GM23338 (cell line): ENCODE measurements at regions not wholly inside any gene's neighbourhood (a gene's known extent, or its start where the extent isn't known, plus 50 kb on each side); places are given as distances from the start of the nearest gene placed in this dataset.

ENCODE experiments used
- ATAC-seq: fragments of 200-7000 bp; cut with Tn5 transposase; 3 replicates; pipeline ENCODE4 v1.9.1; 2020
- DNase-seq: peaks from one replicate; pipeline ENCODE4 v3.0.0-alpha.2; 2015; ENCODE audit warnings: low spot score
- H2AFZ ChIP-seq: fragments of 200-600 bp; sonication (generic); 2 replicates; pipeline ENCODE4 v1.8.0; 2016; ENCODE audit warnings: antibody characterized with exemption, mild to moderate bottlenecking, moderate library complexity
- H3F3A ChIP-seq: fragments of 200-600 bp; sonication (generic); replicated peaks from 2 replicates; pipeline ENCODE4 v1.8.0; 2017; ENCODE audit warnings: antibody characterized with exemption, mixed run types, low read depth
- H3K27ac ChIP-seq: fragments of 200-600 bp; sonication (generic); 2 replicates; pipeline ENCODE4 v1.6.1; 2016; ENCODE audit warnings: low read depth
- H3K27me3 ChIP-seq: fragments of 200-600 bp; sonication (generic); 2 replicates; pipeline ENCODE4 v1.8.0; 2016; ENCODE audit warnings: mild to moderate bottlenecking, mixed run types, moderate library complexity; ENCODE audit not compliant: insufficient read depth
- H3K36me3 ChIP-seq: fragments of 200-600 bp; sonication (generic); 2 replicates; pipeline ENCODE4 v1.8.0; 2016; ENCODE audit warnings: mild to moderate bottlenecking; ENCODE audit not compliant: insufficient read depth
- H3K4me1 ChIP-seq: fragments of 200-600 bp; sonication (generic); 2 replicates; pipeline ENCODE4 v1.8.0; 2016; ENCODE audit warnings: mild to moderate bottlenecking, moderate library complexity; ENCODE audit not compliant: insufficient read depth
- H3K4me2 ChIP-seq: fragments of 200-600 bp; sonication (generic); 2 replicates; pipeline ENCODE4 v1.7.1; 2017; ENCODE audit warnings: mixed run types
- H3K4me3 ChIP-seq: fragments of 200-600 bp; sonication (generic); 2 replicates; pipeline ENCODE4 v1.6.1; 2016; ENCODE audit warnings: mixed run types
- H3K79me2 ChIP-seq: fragments of 200-600 bp; sonication (generic); replicated peaks from 2 replicates; pipeline ENCODE4 v1.8.0; 2017; ENCODE audit warnings: mild to moderate bottlenecking; ENCODE audit not compliant: insufficient read depth
- H3K9me2 ChIP-seq: fragments of 200-600 bp; sonication (generic); 2 replicates; pipeline ENCODE4 v1.8.0; 2017; ENCODE audit not compliant: insufficient read depth
- H4K20me1 ChIP-seq: fragments of 200-600 bp; sonication (generic); replicated peaks from 2 replicates; pipeline ENCODE4 v1.8.0; 2017; ENCODE audit warnings: mild to moderate bottlenecking; ENCODE audit not compliant: insufficient read depth
- H3K27ac Mint-ChIP-seq: 2 replicates; pipeline ENCODE4 v1.8.0; 2020; ENCODE audit warnings: inconsistent platforms, mild to moderate bottlenecking, moderate library complexity, mixed read lengths
- H3K27me3 Mint-ChIP-seq: 3 replicates; pipeline ENCODE4 v1.8.0; 2022; ENCODE audit warnings: low read depth, mild to moderate bottlenecking, moderate library complexity, mixed read lengths, inconsistent platforms; ENCODE audit not compliant: insufficient read depth, poor library complexity
- H3K36me3 Mint-ChIP-seq: 3 replicates; pipeline ENCODE4 v1.8.0; 2021; ENCODE audit warnings: low read depth, mild to moderate bottlenecking, inconsistent platforms, moderate library complexity, mixed read lengths
- H3K4me1 Mint-ChIP-seq: 3 replicates; pipeline ENCODE4 v1.8.0; 2020; ENCODE audit warnings: mild to moderate bottlenecking, inconsistent platforms, mixed read lengths
- H3K4me3 Mint-ChIP-seq: 3 replicates; pipeline ENCODE4 v1.8.0; 2021; ENCODE audit warnings: moderate library complexity, mild to moderate bottlenecking, inconsistent platforms, mixed read lengths
- H3K9me3 Mint-ChIP-seq: 3 replicates; pipeline ENCODE4 v1.8.0; 2020; ENCODE audit warnings: moderate library complexity, mild to moderate bottlenecking, inconsistent platforms, mixed read lengths
- CREB1 ChIP-seq: fragments of 250-450 bp; sonication (Bioruptor Pico); IDR thresholded peaks from 2 replicates; pipeline ENCODE4 v1.5.0; 2020; ENCODE audit warnings: low read depth, mild to moderate bottlenecking, moderate library complexity
- EZH2phosphoT487 ChIP-seq: fragments of 200-600 bp; sonication (generic); IDR thresholded peaks from one replicate; pipeline ENCODE4 v1.8.1; 2018; ENCODE audit warnings: antibody characterized with exemption; ENCODE audit not compliant: unreplicated experiment
- JUNB ChIP-seq: IDR thresholded peaks from one replicate; pipeline ENCODE4 v1.6.1; 2016; ENCODE audit warnings: antibody characterized with exemption; ENCODE audit not compliant: unreplicated experiment
- ZNF114 ChIP-seq: fragments of 250-450 bp; sonication (Bioruptor Pico); IDR thresholded peaks from 2 replicates; pipeline ENCODE4 v1.5.0; 2020; ENCODE audit warnings: mild to moderate bottlenecking, moderate library complexity
- TF ChIP-seq, protein P1 (sequence below): IDR thresholded peaks from one replicate; pipeline ENCODE4 v1.6.1; 2018; ENCODE audit warnings: antibody characterized with exemption; ENCODE audit not compliant: unreplicated experiment
- TF ChIP-seq, protein P2 (sequence below), 2 experiments: fragments of 200-600 bp in 1 of 2; sonication (generic) in 1 of 2; conservative IDR thresholded peaks; 2 replicates each; pipeline versions ENCODE4 v1.5.1 to v1.6.1; 2016 to 2017; ENCODE audit warnings: antibody characterized with exemption in 2 of 2, low read depth in 2 of 2, mild to moderate bottlenecking in 2 of 2, moderate library complexity in 1 of 2
- TF ChIP-seq, protein P3 (sequence below): IDR thresholded peaks from 2 replicates; pipeline ENCODE4 v1.6.1; 2016; ENCODE audit warnings: antibody characterized with exemption
- TF ChIP-seq, protein P4 (sequence below): fragments of 250-450 bp; sonication (Bioruptor Pico); IDR thresholded peaks from 2 replicates; pipeline ENCODE4 v1.5.0; 2020; ENCODE audit warnings: mild to moderate bottlenecking, moderate library complexity

DNA sequence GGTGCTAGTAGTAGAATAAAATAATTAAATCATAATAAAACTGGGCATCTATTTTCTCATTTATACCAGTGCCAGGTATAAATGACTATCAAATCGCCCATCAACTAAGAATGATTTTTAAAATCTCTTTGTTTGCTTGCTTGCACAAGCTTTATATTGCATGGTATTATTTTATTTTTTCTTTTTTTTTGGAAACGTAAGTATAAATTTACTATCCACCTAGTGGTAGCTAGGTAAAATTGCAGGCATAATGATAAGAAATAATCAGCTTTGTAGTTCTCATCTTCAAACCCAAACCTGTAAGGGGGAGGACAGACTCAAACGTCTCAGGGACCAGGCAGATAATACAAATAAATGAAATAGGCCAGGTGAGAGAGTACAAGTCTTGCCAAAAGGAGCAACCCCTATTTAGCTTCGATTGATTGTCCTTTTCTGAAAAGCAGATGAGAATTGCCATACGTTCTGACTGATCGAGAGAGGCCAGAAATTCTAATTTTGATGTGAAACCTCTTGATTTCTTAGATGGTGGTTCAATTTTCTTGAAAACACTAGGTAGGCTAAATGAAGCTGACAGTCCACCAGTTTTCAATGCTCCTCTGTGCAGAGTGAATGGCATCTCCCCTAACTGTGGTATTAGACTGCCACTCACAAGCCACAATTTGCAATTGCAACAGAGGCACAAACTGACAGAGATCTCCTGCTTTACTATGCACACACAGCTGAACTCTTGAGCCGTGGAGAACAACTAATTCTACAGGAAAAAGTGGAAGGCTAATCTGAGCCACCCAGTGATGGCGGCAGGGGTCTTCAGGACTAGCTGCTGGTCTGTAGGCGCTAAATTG lies 189.3 kb downstream of the DACT1 start:
- H3K27ac Mint-ChIP-seq = no peak overlapping the region
- peaks cover 6% of the 10 kb centered on the region for H3K27me3 Mint-ChIP-seq
- Histone ChIP-seq H3K4me2 (no peak overlapping the region), H3K36me3 (no peaks in the 10 kb centered on the region), H2AFZ (no peak overlapping the region), H4K20me1 (no peaks in the 10 kb centered on the region), H3K27ac (no peak overlapping the region), H3K27me3 (no peaks in the 10 kb centered on the region), H3K4me1 (no peaks in the 10 kb centered on the region; the same call in 1 of the 2 replicates), H3K79me2 (no peaks in the 10 kb centered on the region), H3F3A (no peaks in the 10 kb centered on the region), H3K4me3 (no peak overlapping the region), H3K9me2 (no peaks in the 10 kb centered on the region)
- no peak for ATAC-seq
- DNase-seq = peak; percentile 36
- H3K36me3 Mint-ChIP-seq = peaks cover 6% of the 10 kb centered on the region; the same call in 1 of the 3 replicates
- H3K4me1 Mint-ChIP-seq = peaks cover 4% of the 10 kb centered on the region; the same call in 2 of the 3 replicates
- TF ChIP-seq, protein P1, sequence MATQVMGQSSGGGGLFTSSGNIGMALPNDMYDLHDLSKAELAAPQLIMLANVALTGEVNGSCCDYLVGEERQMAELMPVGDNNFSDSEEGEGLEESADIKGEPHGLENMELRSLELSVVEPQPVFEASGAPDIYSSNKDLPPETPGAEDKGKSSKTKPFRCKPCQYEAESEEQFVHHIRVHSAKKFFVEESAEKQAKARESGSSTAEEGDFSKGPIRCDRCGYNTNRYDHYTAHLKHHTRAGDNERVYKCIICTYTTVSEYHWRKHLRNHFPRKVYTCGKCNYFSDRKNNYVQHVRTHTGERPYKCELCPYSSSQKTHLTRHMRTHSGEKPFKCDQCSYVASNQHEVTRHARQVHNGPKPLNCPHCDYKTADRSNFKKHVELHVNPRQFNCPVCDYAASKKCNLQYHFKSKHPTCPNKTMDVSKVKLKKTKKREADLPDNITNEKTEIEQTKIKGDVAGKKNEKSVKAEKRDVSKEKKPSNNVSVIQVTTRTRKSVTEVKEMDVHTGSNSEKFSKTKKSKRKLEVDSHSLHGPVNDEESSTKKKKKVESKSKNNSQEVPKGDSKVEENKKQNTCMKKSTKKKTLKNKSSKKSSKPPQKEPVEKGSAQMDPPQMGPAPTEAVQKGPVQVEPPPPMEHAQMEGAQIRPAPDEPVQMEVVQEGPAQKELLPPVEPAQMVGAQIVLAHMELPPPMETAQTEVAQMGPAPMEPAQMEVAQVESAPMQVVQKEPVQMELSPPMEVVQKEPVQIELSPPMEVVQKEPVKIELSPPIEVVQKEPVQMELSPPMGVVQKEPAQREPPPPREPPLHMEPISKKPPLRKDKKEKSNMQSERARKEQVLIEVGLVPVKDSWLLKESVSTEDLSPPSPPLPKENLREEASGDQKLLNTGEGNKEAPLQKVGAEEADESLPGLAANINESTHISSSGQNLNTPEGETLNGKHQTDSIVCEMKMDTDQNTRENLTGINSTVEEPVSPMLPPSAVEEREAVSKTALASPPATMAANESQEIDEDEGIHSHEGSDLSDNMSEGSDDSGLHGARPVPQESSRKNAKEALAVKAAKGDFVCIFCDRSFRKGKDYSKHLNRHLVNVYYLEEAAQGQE = no peak
- TF ChIP-seq, protein P2, sequence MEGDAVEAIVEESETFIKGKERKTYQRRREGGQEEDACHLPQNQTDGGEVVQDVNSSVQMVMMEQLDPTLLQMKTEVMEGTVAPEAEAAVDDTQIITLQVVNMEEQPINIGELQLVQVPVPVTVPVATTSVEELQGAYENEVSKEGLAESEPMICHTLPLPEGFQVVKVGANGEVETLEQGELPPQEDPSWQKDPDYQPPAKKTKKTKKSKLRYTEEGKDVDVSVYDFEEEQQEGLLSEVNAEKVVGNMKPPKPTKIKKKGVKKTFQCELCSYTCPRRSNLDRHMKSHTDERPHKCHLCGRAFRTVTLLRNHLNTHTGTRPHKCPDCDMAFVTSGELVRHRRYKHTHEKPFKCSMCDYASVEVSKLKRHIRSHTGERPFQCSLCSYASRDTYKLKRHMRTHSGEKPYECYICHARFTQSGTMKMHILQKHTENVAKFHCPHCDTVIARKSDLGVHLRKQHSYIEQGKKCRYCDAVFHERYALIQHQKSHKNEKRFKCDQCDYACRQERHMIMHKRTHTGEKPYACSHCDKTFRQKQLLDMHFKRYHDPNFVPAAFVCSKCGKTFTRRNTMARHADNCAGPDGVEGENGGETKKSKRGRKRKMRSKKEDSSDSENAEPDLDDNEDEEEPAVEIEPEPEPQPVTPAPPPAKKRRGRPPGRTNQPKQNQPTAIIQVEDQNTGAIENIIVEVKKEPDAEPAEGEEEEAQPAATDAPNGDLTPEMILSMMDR (conservative IDR thresholded peaks at IDR 0.05; ENCODE audit: low read depth in 2 of 2) = peak; percentile 42 to 74
- H3K9me3 Mint-ChIP-seq = peaks cover 6% of the 10 kb centered on the region; the same call in 2 of the 3 replicates
- H3K4me3 Mint-ChIP-seq = no peak overlapping the region

DNA sequence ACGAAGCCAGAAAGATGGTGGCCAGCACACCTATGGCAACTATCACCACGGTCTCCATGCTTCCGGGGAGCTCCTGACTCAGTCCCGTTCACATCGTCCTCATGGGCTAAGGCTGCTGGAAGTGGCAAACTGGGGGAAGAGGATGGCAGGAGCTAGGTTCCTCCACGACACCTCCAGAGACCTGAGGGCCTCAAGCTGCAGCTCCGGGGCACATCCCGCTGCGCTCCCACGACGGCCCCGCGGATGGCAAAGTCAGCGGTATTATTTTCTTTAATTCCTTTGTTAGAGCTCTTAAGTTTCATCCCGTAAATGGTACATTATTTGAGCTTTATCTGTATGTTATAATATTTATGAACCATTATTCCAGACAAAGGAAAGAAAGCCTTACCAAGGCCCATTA lies 190.5 kb downstream of the DACT1 start:
- Histone ChIP-seq H3K79me2 (no peaks in the 10 kb centered on the region), H3K4me3 (no peak overlapping the region), H3K9me2 (no peaks in the 10 kb centered on the region), H2AFZ (no peak overlapping the region), H3K27ac (no peak overlapping the region), H3F3A (no peaks in the 10 kb centered on the region), H4K20me1 (no peaks in the 10 kb centered on the region), H3K36me3 (no peaks in the 10 kb centered on the region), H3K4me2 (no peak overlapping the region), H3K4me1 (no peaks in the 10 kb centered on the region; the same call in 1 of the 2 replicates), H3K27me3 (no peaks in the 10 kb centered on the region)
- Mint-ChIP-seq H3K27me3 (peaks cover 4% of the 10 kb centered on the region), H3K27ac (no peak overlapping the region), H3K36me3 (peaks cover 10% of the 10 kb centered on the region), H3K9me3 (peaks cover 11% of the 10 kb centered on the region), H3K4me1 (peaks cover 4% of the 10 kb centered on the region; the same call in 2 of the 3 replicates), H3K4me3 (no peak overlapping the region)
- DNase-seq = no peak
- ATAC-seq = no peak
- TF ChIP-seq ZNF114 (CRISPR knock-in tag) (no peak), EZH2phosphoT487 (no peak), CREB1 (no peak), JUNB (no peak)
- TF ChIP-seq, protein P3, sequence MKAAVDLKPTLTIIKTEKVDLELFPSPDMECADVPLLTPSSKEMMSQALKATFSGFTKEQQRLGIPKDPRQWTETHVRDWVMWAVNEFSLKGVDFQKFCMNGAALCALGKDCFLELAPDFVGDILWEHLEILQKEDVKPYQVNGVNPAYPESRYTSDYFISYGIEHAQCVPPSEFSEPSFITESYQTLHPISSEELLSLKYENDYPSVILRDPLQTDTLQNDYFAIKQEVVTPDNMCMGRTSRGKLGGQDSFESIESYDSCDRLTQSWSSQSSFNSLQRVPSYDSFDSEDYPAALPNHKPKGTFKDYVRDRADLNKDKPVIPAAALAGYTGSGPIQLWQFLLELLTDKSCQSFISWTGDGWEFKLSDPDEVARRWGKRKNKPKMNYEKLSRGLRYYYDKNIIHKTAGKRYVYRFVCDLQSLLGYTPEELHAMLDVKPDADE = no peak
- TF ChIP-seq, protein P4, sequence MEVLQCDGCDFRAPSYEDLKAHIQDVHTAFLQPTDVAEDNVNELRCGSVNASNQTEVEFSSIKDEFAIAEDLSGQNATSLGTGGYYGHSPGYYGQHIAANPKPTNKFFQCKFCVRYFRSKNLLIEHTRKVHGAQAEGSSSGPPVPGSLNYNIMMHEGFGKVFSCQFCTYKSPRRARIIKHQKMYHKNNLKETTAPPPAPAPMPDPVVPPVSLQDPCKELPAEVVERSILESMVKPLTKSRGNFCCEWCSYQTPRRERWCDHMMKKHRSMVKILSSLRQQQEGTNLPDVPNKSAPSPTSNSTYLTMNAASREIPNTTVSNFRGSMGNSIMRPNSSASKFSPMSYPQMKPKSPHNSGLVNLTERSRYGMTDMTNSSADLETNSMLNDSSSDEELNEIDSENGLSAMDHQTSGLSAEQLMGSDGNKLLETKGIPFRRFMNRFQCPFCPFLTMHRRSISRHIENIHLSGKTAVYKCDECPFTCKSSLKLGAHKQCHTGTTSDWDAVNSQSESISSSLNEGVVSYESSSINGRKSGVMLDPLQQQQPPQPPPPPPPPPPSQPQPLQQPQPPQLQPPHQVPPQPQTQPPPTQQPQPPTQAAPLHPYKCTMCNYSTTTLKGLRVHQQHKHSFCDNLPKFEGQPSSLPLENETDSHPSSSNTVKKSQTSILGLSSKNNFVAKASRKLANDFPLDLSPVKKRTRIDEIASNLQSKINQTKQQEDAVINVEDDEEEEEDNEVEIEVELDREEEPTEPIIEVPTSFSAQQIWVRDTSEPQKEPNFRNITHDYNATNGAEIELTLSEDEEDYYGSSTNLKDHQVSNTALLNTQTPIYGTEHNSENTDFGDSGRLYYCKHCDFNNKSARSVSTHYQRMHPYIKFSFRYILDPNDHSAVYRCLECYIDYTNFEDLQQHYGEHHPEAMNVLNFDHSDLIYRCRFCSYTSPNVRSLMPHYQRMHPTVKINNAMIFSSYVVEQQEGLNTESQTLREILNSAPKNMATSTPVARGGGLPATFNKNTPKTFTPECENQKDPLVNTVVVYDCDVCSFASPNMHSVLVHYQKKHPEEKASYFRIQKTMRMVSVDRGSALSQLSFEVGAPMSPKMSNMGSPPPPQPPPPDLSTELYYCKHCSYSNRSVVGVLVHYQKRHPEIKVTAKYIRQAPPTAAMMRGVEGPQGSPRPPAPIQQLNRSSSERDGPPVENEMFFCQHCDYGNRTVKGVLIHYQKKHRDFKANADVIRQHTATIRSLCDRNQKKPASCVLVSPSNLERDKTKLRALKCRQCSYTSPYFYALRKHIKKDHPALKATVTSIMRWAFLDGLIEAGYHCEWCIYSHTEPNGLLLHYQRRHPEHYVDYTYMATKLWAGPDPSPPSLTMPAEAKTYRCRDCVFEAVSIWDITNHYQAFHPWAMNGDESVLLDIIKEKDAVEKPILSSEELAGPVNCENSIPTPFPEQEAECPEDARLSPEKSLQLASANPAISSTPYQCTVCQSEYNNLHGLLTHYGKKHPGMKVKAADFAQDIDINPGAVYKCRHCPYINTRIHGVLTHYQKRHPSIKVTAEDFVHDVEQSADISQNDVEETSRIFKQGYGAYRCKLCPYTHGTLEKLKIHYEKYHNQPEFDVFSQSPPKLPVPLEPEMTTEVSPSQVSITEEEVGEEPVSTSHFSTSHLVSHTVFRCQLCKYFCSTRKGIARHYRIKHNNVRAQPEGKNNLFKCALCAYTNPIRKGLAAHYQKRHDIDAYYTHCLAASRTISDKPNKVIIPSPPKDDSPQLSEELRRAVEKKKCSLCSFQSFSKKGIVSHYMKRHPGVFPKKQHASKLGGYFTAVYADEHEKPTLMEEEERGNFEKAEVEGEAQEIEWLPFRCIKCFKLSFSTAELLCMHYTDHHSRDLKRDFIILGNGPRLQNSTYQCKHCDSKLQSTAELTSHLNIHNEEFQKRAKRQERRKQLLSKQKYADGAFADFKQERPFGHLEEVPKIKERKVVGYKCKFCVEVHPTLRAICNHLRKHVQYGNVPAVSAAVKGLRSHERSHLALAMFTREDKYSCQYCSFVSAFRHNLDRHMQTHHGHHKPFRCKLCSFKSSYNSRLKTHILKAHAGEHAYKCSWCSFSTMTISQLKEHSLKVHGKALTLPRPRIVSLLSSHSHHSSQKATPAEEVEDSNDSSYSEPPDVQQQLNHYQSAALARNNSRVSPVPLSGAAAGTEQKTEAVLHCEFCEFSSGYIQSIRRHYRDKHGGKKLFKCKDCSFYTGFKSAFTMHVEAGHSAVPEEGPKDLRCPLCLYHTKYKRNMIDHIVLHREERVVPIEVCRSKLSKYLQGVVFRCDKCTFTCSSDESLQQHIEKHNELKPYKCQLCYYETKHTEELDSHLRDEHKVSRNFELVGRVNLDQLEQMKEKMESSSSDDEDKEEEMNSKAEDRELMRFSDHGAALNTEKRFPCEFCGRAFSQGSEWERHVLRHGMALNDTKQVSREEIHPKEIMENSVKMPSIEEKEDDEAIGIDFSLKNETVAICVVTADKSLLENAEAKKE = no peak
